NOMO-1 treated with DMSO at 0.1 percent for 48 hours (cell line): ENCODE measurements at regions not wholly inside any gene's neighbourhood (a gene's known extent, or its start where the extent isn't known, plus 50 kb on each side); places are given as distances from the start of the nearest gene placed in this dataset.
A peak's percentile ranks its signal among the peaks of the same experiment; 100 is the strongest.
"Not testable (repeated sequence)": the region's sequence is repeated elsewhere in the genome, so short reads cannot be mapped to it uniquely, and the experiment has no call there.

Experiments
- DNase-seq: peaks from one replicate; lab custom pipeline; 2025; ENCODE audit not compliant: unreplicated experiment; lab: John Stamatoyannopoulos, UW

DNA sequence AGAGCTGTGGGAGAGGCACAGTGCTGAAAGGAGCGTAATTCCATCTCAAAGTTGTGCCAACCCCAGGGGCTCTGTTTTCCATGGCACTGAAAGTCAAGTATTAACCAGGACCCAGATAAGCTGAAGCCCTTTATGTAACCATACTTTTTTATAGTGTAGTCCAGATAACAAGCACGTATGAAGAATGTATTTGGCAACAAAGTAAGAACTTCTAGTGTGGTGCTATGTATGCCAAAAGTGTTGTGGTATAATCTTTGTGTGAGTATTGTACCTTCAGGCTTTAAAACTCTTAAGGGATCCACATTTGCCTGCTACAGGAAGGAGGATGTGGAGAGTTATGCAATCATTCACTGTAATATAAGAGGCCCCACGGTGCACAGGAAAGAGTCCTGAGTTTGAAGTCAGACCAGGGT lies 129.4 kb downstream of the IBTK start:
- peak; percentile 60 for DNase-seq

DNA sequence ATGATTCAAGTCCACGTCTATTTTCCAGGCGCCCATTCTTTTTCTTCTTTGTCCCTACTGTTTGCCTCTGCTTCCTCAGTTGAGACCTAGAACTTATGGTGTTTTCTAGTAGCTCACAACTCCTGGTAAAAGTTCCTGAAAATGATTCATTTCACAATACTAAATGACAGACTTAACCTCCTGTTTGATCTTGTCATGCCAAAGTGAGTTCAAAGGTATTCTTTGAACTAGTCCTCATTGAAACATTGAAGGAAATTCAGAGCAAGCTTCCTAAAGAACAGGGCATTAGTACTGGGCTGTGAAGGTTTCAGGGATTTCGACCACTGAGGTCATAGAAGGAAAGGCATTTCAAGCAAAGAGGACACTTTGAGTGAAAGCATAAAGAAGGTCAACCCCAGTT lies 132.8 kb downstream of the IBTK start:
- no peak for DNase-seq

DNA sequence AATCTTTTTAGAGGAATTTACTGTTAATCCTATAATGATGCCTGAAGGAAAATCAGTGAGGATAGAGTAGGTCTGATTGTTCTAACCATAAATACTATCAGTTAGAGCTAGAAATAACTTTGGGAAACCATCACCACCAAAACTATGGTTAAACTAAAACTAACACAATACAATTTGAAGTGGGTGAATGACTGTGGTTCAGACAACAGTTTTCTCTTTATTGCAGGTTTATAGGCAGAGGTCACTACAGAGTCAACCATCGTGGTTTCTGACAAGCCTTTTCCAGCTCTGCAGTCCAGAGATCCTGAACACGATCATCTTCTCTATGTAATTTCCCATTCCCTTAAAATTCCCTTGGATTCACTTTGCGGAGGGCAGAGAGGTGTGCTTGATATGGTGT lies 134.3 kb downstream of the IBTK start:
- DNase-seq, result no peak

DNA sequence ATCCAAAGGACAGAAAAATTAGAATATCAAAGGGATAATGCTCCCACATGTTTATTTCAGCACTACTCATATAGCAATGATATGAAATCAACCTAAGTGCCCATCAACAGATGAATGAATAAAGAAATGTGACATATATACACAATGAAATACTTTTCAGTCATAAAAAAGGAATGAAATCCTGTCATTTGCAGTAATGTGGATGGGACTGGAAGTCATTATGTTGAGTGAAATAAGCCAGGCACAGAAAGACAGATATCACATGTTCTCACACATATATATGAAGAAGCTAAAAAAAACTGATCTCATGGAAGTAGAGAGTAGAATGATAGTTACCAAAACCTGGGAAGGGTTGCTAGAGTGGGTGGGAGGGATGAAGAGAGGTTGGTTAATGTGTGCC lies 135.7 kb downstream of the IBTK start:
- no peak for DNase-seq

DNA sequence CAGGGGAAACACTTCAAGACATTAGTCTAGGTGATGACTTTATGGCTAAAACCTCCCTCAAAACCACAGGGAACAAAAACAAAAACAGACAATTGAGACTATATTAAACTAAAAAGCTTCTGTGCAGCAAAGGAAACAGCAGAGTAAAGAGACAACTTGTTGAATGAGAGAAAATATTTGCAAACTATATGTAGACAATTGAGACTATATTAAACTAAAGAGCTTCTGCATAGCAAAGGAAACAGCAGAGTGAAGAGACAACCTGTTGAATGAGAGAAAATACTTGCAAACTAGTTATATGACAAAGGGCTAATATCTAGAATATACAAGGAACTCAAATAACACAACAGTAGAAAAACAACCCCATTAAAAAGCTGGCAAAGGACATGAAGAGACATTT lies 136.4 kb downstream of the IBTK start:
- DNase-seq, result no peak

DNA sequence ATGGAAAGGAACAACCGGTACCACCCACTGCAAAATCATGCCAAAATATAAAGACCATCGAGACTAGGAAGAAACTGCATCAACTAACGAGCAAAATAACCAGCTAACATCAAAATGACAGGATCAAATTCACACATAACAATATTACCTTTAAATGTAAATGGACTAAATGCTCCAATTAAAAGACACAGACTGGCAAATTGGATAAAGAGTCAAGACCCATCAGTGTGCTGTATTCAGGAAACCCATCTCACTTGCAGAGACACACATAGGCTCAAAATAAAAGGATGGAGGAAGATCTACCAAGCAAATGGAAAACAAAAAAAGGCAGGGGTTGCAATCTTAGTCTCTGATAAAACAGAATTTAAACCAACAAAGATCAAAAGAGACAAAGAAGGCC lies 144.4 kb downstream of the IBTK start:
- DNase-seq, result not testable (repeated sequence)

DNA sequence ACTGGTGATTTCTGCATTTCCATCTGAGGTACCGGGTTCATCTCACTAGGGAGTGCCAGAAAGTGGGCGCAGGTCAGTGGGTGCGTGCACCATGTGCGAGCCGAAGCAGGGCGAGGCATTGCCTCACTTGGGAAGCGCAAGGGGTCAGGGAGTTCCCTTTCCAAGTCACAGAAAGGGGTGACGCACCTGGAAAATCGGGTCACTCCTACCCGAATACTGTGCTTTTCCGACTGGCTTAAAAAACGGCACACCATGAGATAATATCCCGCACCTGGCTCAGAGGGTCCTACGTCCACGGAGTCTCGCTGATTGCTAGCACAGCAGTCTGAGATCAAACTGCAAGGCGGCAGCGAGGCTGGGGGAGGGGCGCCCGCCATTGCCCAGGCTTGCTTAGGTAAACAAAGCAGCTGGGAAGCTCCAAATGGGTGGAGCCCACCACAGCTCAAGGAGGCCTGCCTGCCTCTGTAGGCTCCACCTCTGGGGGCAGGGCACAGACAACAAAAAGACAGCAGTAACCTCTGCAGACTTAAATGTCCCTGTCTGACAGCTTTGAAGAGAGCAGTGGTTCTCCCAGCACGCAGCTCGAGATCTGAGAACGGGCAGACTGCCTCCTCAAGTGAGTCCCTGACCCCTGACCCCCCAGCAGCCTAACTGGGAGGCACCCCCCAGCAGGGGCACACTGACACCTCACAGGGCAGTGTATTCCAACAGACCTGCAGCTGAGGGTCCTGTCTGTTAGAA lies 146.0 kb downstream of the IBTK start:
- DNase-seq, result not testable (repeated sequence)

DNA sequence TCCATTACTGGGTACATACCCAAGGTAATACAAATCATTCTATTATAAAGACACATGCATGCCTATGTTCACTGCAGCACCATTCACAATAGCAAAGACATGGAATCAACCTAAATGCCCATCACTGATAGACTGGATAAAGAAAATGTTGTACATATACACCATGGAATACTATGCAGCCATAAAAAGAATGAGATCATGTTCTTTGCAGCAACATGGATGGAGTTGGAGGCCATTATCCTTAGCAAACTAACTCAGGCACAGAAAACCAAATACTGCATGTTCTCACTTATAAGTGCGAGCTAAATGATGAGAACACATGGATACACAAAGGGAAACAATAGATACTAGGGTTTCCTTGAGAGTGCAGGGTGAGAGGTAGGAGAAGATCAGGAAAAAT lies 146.8 kb downstream of the IBTK start:
- not testable (repeated sequence) for DNase-seq

DNA sequence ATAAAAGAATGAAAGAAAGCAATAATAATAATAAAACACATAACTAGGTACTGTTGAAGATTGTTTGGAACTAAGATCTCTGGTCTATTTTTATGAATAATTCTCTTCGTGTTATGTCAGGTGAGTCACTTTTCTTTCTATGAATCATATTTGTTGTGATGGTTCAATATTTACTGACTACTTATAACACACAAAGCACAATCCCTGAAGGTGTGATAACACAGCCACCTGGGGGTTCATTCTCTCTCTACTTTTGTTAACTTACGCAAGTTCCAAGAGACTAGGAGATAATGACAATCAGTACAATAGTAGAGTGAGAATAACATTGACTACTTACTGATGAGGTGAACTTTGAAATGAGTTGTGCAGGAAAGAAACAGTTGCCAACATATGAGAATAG lies 149.9 kb downstream of the IBTK start:
- no peak for DNase-seq

DNA sequence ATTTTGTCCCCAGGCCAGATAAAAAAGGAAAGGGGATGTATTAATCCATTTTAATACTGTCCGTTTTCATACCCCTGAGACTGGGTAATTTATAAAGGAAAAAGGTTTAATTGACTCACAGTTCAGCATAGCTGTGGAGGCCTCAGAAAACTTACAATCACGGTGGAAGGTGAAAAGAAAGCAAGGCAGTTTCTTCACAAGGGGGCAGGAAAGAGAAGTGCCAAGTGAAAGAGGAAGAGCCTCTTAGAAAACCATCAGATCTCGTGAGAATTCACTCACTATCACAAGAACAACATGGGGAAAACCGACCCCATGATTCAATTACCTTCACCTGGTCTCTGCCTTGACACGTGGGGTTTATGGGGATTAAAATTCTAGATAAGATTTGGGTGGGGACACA lies 152.5 kb downstream of the IBTK start:
- DNase-seq, result peak; percentile 57

DNA sequence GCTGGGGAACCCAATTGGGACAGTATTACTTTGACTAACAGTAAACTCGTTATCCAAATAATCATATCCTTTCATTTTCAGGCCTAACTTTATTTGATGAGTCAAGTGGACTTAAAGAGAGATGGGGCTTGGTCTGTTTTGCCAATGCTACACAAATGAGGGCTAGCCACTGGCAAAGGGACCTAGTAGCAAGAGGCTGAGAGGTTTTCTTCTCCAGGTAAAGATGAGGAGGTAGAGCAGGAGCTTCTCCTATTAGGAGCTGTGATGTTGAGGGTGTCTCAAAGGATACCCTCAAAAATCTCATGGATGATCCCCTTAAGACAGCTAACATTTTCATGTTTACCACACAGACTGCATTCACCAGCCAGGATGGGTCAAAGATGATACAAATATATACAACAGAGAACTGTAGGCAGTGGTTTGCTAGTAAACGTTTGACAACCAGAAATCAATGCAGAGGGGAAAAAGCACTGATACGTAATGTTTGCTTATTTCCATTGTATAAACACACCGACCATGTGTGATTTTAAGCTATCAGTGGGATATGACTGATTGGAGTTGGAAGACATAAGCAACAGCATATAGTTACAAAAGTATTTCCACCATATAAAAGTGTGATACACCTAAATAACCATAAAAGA lies 153.3 kb downstream of the IBTK start:
- DNase-seq, result no peak

DNA sequence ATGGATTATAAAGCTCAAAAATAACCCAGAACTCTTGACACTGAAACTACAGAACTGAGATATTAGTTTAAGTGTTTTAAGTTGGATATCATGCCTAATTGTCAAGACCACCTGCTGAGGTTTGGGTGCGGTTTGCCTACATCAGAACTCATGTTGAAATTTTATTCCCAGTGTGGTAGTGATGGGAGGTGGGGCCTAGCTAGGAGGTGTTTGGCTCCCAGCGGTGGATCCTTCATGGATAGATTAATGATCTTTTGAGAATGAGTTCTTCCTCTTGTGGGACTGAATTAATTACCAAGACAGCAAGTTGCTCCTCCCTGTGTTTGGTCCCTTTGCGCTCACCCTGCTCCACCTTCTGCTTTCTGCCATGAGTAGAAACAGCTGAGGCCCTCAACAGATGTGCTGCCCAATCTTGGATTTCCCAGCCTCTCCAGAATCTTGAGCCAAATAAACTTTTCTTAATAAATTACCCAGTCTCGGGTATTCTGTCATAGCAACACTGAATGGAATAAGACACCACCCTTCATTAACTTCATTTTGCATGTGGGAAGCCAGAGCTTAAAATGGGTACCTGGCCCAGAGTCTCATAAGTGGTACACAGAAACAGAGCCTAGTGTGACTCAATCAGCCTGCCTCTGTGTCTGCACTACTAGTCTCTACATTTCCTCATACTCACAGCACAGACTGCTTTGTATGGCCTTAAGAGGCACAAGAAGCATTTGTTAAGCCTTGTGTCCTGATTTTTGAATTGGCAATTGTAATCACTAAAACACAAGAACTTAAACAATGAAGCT lies 158.4 kb downstream of the IBTK start:
- DNase-seq, result no peak

DNA sequence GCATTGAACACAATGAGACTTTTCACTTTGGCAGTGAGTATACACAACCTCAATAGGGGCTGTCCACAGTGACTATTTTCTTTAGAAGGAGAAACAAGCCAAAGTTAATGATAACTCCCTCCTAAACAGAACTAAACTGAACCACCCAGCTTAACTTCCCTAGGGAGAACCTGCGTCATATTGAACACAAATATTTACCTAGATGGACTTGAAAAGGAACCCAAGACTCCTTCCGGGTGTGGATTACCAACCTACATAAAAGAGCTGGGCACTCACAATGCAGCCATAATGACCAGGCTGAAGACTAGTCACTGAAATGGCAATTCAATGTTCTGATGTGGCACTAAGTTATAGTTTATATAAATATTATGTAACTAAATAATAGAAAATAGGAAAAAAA lies 160.6 kb downstream of the IBTK start:
- no peak for DNase-seq

DNA sequence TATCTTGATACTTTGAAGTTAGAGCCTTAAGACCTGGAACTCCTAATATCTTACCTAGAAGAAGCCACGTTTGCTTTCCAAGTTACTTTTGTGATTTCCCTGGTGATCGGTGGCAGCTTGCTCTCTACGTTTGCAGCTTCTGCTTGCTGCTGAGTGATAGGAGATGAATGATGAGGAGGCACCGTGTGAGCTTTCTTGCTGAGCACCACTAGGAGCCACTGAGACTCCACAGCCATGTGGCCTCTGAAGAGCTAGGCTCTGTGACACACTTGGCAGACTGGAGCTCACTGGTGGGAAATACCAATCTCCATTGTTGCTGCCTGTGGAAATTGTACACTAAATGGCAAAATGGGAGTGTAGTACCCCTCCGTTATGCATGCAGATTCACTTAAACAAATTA lies 161.8 kb downstream of the IBTK start:
- DNase-seq, result no peak

DNA sequence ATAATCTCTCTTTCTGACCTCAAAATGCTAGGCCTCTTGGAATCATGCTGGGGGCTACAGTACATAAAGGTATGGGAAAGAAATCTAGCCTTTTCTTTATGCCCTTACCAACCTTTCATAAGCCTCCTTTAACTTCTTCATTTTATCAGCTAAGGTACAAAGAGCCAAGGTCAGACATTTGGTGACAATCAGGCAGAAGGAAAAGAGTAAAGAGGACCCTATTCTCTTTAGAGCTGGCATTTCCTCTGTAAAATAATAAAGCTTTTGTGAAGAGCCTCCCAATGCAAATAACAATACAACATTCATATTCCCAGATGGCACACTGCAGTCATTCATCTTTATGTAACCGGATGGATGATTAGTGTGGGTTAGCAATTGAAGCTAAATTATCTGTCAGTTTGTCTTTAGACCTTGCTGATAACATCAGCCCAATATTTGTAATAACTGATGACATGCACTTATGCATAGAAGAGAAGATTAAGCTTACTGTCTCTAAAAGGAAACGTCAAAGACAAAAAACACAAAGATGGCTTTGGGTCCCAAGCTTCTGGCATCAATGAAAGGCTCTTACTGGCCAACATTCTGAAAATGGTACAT lies 163.1 kb downstream of the IBTK start:
- DNase-seq, result no peak

DNA sequence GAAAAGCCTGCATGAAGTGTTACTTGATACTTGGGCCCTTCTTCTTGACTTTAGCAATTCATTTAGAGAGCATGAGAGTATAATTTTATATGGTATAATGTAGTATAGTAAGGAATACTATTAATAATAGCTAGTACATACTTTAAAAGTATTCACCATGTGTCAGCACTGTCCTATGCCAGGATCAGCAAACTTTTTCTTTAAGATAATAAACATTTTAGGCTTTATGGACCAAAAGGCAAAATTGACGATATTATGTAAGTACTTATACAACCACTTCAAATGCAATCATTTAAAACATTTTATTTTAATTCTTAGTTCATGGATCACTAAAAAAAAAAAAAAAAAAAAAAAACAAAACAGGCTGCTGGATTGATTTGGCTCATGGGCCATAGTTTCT lies 163.9 kb downstream of the IBTK start:
- DNase-seq, result no peak

DNA sequence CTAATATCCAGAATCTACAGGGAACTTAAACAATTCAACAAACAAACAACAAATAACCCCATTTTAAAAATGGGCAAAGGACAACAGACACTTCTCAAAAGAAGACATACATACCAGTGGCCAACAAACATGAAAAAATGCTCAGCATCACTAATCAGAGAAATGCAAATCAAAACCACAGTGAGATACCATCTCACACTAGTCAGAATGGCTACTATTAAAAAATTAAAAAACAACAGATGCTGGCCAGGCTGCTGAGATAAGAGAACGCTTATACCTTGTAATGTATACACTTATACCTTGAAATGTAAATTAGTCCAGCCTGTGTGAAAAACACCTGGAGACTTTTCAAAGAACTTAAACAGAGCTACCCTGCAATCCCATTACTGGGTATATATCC lies 166.8 kb downstream of the IBTK start:
- DNase-seq, result no peak

DNA sequence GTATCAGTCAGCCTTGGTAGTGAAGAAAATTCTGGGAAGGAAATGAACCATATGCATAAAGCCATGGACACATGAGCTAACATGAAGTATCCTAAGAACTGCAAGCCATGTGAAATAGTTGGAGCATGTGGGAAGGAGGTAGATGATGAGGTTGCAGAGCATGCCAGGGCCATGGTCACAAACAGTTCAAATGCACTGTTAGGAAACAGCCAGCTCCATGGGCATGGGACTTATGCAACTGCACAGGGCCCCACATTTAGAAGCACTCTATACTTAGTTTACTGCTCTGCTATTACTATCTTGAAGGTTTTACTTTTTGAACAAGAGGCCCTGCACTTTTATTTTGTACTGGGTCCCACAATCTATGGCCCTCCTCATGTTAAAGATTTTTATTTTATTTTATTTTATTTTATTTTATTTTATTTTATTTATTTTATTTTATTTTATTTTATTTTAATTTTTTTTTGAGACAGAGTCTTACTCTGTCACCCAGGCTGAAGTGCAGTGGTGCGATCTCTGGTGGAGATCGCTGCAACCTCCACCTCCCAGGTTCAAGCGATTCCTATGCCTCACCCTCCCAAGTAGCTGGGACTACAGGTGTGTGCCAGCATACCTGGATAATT lies 169.1 kb downstream of the IBTK start:
- no peak for DNase-seq

DNA sequence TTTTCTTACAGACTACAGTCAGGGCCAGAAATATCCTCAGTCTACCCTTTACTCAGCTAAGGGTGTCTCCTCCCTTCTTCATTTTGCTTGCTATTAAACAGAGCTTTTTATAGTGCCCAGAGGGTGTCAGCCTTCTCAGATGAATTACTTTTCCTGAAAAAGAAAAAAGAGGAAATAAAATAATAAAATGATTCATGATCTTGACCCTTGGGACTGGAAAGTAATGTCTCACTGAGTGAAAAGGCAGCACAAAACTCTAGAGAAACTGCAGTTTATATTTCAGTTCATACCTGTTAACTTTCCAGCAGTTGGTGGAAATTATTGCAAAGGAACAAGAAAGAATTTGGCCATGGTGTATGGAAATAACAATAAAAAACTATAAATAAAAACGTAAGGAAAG lies 170.6 kb downstream of the IBTK start:
- DNase-seq, result no peak

DNA sequence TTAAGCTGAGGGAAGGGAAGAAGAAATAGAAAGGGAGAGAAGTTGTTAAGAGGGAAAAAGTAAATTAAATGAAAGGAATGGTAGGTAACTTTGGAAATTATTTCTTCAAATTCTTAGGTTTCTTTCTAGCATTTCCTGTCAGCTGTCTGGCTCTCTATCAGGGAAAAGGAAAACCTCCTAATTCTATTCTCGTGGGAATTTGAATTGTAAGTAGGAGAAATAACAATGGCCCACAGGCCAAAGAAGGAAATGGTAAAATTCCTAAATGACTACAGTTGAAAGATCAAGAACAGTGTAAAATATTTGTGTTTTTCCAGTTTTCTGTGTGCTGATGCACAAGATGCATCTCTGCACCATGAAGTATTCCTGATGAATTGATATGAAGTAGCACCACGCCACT lies 173.0 kb downstream of the IBTK start:
- DNase-seq, result no peak

DNA sequence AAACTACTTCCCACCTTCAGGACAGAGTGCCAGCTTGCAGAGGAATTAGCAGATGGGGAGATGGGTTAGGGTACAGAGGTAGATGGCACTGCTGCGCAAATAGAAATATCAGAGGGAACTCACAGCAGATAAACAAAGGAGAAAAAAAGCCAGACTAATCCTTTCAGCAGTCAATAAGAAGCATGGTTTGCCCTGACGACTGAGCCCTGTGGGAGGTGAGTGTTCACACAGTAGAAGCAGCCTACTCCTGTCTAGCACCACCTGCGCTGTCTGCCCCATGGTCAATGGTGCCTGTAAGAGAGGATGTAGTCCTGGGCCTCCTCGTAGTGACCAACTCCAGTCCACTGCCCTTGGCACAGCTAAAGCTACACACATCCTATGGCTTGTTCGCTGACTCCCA lies 174.1 kb downstream of the IBTK start:
- DNase-seq, result no peak
